GM12875 (cell line): ENCODE measurements at regions not wholly inside any gene's neighbourhood (a gene's known extent, or its start where the extent isn't known, plus 50 kb on each side); places are given as distances from the start of the nearest gene placed in this dataset.
"Not testable (repeated sequence)": the region's sequence is repeated elsewhere in the genome, so short reads cannot be mapped to it uniquely, and the experiment has no call there.

Source experiments
- H3K4me3 ChIP-seq: one replicate; pipeline ENCODE4 v1.5.1; 2011; ENCODE audit warnings: low read depth, low read length, control low read depth
- CTCF ChIP-seq: IDR thresholded peaks from 2 replicates; pipeline ENCODE4 v1.5.1; 2011; ENCODE audit warnings: low read depth, mild to moderate bottlenecking, control low read depth, inconsistent platforms, low read length, moderate library complexity, borderline replicate concordance; ENCODE audit not compliant: insufficient read depth

GRCh38 chr12:13339538-13339937 is 143.0 kb downstream of the EMP1 start:
- TF ChIP-seq CTCF, result no peak
- H3K4me3 ChIP-seq, result no peak overlapping the region

GRCh38 chr12:13339091-13339490 is 142.6 kb downstream of the EMP1 start:
- no peak overlapping the region for H3K4me3 ChIP-seq
- TF ChIP-seq CTCF, result no peak

GRCh38 chr12:13337791-13338190 is 141.3 kb downstream of the EMP1 start:
- H3K4me3 ChIP-seq, result no peak overlapping the region
- TF ChIP-seq CTCF, result no peak

- no peak for TF ChIP-seq CTCF
- no peak overlapping the region for H3K4me3 ChIP-seq
Observed at GRCh38 chr12:13336216-13336615, 139.7 kb downstream of the EMP1 start.

GRCh38 chr12:13328535-13328934 is 132.0 kb downstream of the EMP1 start:
- no peak overlapping the region for H3K4me3 ChIP-seq
- no peak for TF ChIP-seq CTCF

GRCh38 chr12:13326076-13326475 is 129.6 kb downstream of the EMP1 start:
- H3K4me3 ChIP-seq, result no peak overlapping the region
- no peak for TF ChIP-seq CTCF

- H3K4me3 ChIP-seq, result not testable (repeated sequence)
Observed at GRCh38 chr12:13325037-13325436, 128.5 kb downstream of the EMP1 start.

- TF ChIP-seq CTCF, result no peak
- H3K4me3 ChIP-seq, result no peak overlapping the region
Observed at GRCh38 chr12:13318231-13319015, 121.9 kb downstream of the EMP1 start.
